CD4-positive, alpha-beta T cell (primary cell): ENCODE measurements at regions not wholly inside any gene's neighbourhood (a gene's known extent, or its start where the extent isn't known, plus 50 kb on each side); places are given as distances from the start of the nearest gene placed in this dataset.
"Not testable (repeated sequence)": the region's sequence is repeated elsewhere in the genome, so short reads cannot be mapped to it uniquely, and the experiment has no call there.

ENCODE experiments used
- ATAC-seq: fragments of 200-7000 bp; cut with Tn5 transposase; one replicate; pipeline ENCODE4 v1.10.0; 2022; ENCODE audit warnings: mild to moderate bottlenecking; ENCODE audit not compliant: poor library complexity
- CTCF ChIA-PET: fragments of 350-600 bp; sonication (Branson Sonifier 250); formaldehyde crosslinking; loops from one replicate; lab custom pipeline; 2021; ENCODE audit warnings: antibody characterized with exemption, inconsistent platforms; lab: Charles Lee
- POLR2A ChIA-PET: fragments of 350-600 bp; sonication (Branson Sonifier 250); formaldehyde crosslinking; loops from one replicate; lab custom pipeline; 2021; ENCODE audit warnings: antibody characterized with exemption, inconsistent platforms; lab: Charles Lee
- DNase-seq, 14 experiments: peaks; one replicate each; pipeline ENCODE4 v3.0.0-alpha.2; 2013 to 2020; ENCODE audit warnings: mixed read lengths in 2 of 14
- H3K27ac ChIP-seq, 2 donors: one replicate each; pipeline versions ENCODE4 v1.5.1 to v1.7.0; 2013; ENCODE audit warnings: low read length in 2 of 2, low read depth in 1 of 2, mild to moderate bottlenecking in 1 of 2
- H3K27me3 ChIP-seq, 2 experiments: 1 replicate in 1 of 2; 2 replicates in 1 of 2; pipeline versions ENCODE4 v1.6.1 to v1.7.0; 2013; ENCODE audit warnings: low read length in 2 of 2, control low read depth in 1 of 2, mild to moderate bottlenecking in 1 of 2, moderate library complexity in 1 of 2; ENCODE audit not compliant: insufficient read depth in 2 of 2, control insufficient read depth in 1 of 2
- H3K36me3 ChIP-seq: one replicate; pipeline ENCODE4 v1.6.1; 2013; ENCODE audit warnings: low read length, control low read depth; ENCODE audit not compliant: insufficient read depth
- H3K4me1 ChIP-seq: one replicate; pipeline ENCODE4 v1.6.1; 2013; ENCODE audit warnings: low read length, control low read depth; ENCODE audit not compliant: insufficient read depth
- H3K4me3 ChIP-seq: one replicate; pipeline ENCODE4 v1.5.1; 2013; ENCODE audit warnings: mild to moderate bottlenecking, low read length, moderate library complexity
- H3K9me3 ChIP-seq, 2 experiments: 1 replicate in 1 of 2; 2 replicates in 1 of 2; pipeline versions ENCODE4 v1.6.1 to v1.7.0; 2013; ENCODE audit warnings: low read length in 2 of 2, mild to moderate bottlenecking in 2 of 2, control low read depth in 1 of 2, moderate library complexity in 1 of 2; ENCODE audit not compliant: control insufficient read depth in 1 of 2, insufficient read depth in 1 of 2
- H3K27ac Mint-ChIP-seq: one replicate; pipeline ENCODE4 v1.8.0; 2020; ENCODE audit warnings: mixed read lengths
- H3K27me3 Mint-ChIP-seq: one replicate; pipeline ENCODE4 v1.8.0; 2021; ENCODE audit warnings: mixed read lengths
- H3K36me3 Mint-ChIP-seq: one replicate; pipeline ENCODE4 v1.8.0; 2021; ENCODE audit warnings: low read depth, mixed read lengths
- H3K4me1 Mint-ChIP-seq: one replicate; pipeline ENCODE4 v1.8.0; 2021; ENCODE audit warnings: low read depth, mixed read lengths
- H3K4me3 Mint-ChIP-seq: one replicate; pipeline ENCODE4 v1.8.0; 2020; ENCODE audit warnings: mild to moderate bottlenecking, mixed read lengths
- H3K9me3 Mint-ChIP-seq: one replicate; pipeline ENCODE4 v1.8.0; 2020; ENCODE audit warnings: mixed read lengths
- CTCF ChIP-seq: fragments of 200-600 bp; IDR thresholded peaks from one replicate; pipeline ENCODE4 v1.8.0; 2022; ENCODE audit warnings: antibody characterized with exemption, mild to moderate bottlenecking
- intact Hi-C, 2 experiments: fragments of 100-400 bp; cut with DNase I in 1 of 2; cut with micrococcal nuclease in 1 of 2; formaldehyde crosslinking; loops; one replicate each; pipeline versions ENCODE4 v1.15.1 to v1.9.0; 2023 to 2025; cut with DNase I, micrococcal nuclease

DNA sequence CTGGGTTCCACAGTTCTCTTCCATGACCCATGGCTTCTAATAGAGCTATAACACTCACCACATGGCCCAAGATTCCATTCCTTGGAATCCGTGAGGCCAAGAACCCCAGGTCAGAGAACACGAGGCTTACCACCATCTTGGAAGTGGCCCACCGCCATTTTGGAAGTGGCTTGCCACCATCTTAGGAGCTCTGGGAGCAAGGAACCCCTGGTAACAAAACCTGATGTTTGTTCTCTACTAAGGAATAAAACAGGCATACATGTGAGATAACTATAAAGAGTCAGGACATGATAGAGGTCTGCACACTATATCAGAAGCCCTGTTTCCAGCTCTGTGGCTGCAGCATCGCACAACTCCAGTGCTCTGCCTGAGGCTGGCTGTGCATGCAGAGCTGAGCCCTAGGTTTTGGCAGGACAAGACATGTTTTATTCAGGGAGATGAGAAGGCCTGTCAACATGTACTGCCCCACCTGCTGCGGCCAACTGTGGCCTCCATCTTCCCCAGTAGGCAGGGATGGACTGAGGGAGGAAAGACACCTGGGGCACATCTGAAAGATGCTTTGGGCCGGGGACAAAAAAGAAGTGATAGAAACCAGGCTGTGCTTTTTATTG lies 344.9 kb downstream of the DAD1 start:
- TF ChIP-seq CTCF: no peak

DNA sequence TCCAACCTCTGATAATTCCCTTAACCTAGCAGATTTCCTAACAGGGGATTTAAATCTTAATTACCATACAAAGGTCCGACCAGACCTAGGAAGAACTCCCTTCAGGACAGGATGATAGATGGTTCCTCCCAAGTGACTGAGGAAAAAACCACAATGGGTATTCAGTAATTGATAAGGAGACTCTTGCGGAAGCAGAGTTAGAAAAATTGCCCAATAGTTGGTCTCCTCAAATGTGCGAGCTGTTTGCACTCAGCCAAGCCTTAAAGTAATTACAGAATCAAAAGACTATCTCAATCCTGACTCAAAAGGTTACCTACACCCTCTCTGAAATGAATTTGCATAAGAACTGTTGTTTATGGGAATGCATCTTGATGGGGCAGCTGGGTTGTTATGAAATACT lies 350.7 kb downstream of the DAD1 start:
- H3K27ac Mint-ChIP-seq, H3K36me3 ChIP-seq, DNase-seq, H3K9me3 ChIP-seq, H3K4me1 ChIP-seq, CTCF ChIA-PET, H3K4me3 ChIP-seq, H3K27me3 ChIP-seq, POLR2A ChIA-PET, H3K4me3 Mint-ChIP-seq, intact Hi-C loops, ATAC-seq, H3K27ac ChIP-seq, H3K27me3 Mint-ChIP-seq, H3K36me3 Mint-ChIP-seq, H3K9me3 Mint-ChIP-seq, H3K4me1 Mint-ChIP-seq: not testable (repeated sequence)

More for the DNA sequence above, 344.9 kb downstream of the DAD1 start:
- POLR2A ChIA-PET: no interaction called here
- no peak for DNase-seq
- no peak overlapping the region for H3K27ac ChIP-seq
- no peaks in the 10 kb centered on the region for H3K27me3 ChIP-seq
- no peak overlapping the region for H3K4me3 ChIP-seq
- H3K4me3 Mint-ChIP-seq: no peak overlapping the region
- H3K9me3 Mint-ChIP-seq: no peaks in the 10 kb centered on the region
- no peaks in the 10 kb centered on the region for H3K9me3 ChIP-seq
- no peak overlapping the region for H3K27ac Mint-ChIP-seq
- H3K27me3 Mint-ChIP-seq: no peaks in the 10 kb centered on the region
- CTCF ChIA-PET: no interaction called here
- H3K36me3 Mint-ChIP-seq: no peaks in the 10 kb centered on the region
- H3K36me3 ChIP-seq: no peaks in the 10 kb centered on the region
- intact Hi-C loops: no loop called here
- H3K4me1 Mint-ChIP-seq: no peaks in the 10 kb centered on the region
- no peaks in the 10 kb centered on the region for H3K4me1 ChIP-seq
- ATAC-seq: no peak

DNA sequence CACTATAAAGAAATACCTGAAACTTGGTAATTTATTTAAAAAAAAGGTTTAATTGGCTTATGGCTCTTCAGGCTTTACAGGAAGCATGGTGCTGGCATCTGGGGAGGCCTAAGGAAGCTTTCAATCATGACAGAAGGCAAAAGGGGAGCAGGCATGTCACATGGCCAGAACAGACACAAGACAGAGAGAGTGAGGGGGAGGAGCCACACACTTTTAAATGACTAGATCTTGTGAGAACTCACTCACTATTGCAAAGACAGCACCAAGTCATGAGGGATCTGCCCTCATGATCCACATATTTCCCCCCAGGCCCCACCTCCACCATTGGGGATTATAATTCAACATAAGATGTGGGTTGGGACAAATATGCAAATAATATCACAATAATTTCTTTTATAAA lies 355.6 kb downstream of the DAD1 start:
- TF ChIP-seq CTCF: no peak
- no peaks in the 10 kb centered on the region for H3K9me3 Mint-ChIP-seq
- Histone ChIP-seq H3K9me3 (no peaks in the 10 kb centered on the region), H3K27me3 (no peaks in the 10 kb centered on the region), H3K4me1 (peaks cover 8% of the 10 kb centered on the region), H3K36me3 (no peaks in the 10 kb centered on the region), H3K27ac (no peak overlapping the region), H3K4me3 (no peak overlapping the region)
- no peak overlapping the region for H3K27ac Mint-ChIP-seq
- ChIA-PET CTCF (no interaction called here), POLR2A (no interaction called here)
- peaks cover 15% of the 10 kb centered on the region for H3K4me1 Mint-ChIP-seq
- ATAC-seq: no peak
- H3K27me3 Mint-ChIP-seq: no peaks in the 10 kb centered on the region
- no peak for DNase-seq
- H3K36me3 Mint-ChIP-seq: no peaks in the 10 kb centered on the region
- no peak overlapping the region for H3K4me3 Mint-ChIP-seq
- intact Hi-C loops: no loop called here

GRCh38 chr14:22232933-22233332 lies 356.1 kb downstream of the DAD1 start:
- H3K4me3 ChIP-seq: no peak overlapping the region
- no peak for TF ChIP-seq CTCF
- CTCF ChIA-PET: no interaction called here

More at GRCh38 chr14:22232933-22233332, 356.1 kb downstream of the DAD1 start:
- H3K36me3 Mint-ChIP-seq: no peaks in the 10 kb centered on the region
- H3K9me3 Mint-ChIP-seq: no peaks in the 10 kb centered on the region
- Histone ChIP-seq H3K9me3 (no peaks in the 10 kb centered on the region), H3K36me3 (no peaks in the 10 kb centered on the region), H3K27ac (no peak overlapping the region), H3K27me3 (no peaks in the 10 kb centered on the region), H3K4me1 (peaks cover 8% of the 10 kb centered on the region)
- no peaks in the 10 kb centered on the region for H3K27me3 Mint-ChIP-seq
- peaks cover 15% of the 10 kb centered on the region for H3K4me1 Mint-ChIP-seq
- intact Hi-C loops: no loop called here
- H3K27ac Mint-ChIP-seq: no peak overlapping the region
- POLR2A ChIA-PET: no interaction called here
- no peak for ATAC-seq
- H3K4me3 Mint-ChIP-seq: no peak overlapping the region
- no peak for DNase-seq
